Fibroblast of villous mesenchyme (primary cell): ENCODE measurements at regions not wholly inside any gene's neighbourhood (a gene's known extent, or its start where the extent isn't known, plus 50 kb on each side); places are given as distances from the start of the nearest gene placed in this dataset.

ENCODE experiments used
- DNase-seq: peaks from one replicate; pipeline ENCODE4 v3.0.0-alpha.2; 2010; ENCODE audit warnings: low read depth
- H3K4me3 ChIP-seq: 2 replicates; pipeline ENCODE4 v1.5.1; 2011; ENCODE audit warnings: low read depth, mild to moderate bottlenecking, low read length
- CTCF ChIP-seq: IDR thresholded peaks from 2 replicates; pipeline ENCODE4 v1.5.1; 2012; ENCODE audit warnings: low read depth, mild to moderate bottlenecking, low read length; ENCODE audit not compliant: insufficient read depth

GRCh38 chr5:4627131-4627530 lies 513.0 kb upstream of the ADAMTS16 start:
- no peak for TF ChIP-seq CTCF
- no peak for DNase-seq
- H3K4me3 ChIP-seq, result no peak overlapping the region

GRCh38 chr5:4627929-4628328 lies 512.2 kb upstream of the ADAMTS16 start:
- no peak overlapping the region for H3K4me3 ChIP-seq
- no peak for DNase-seq
- no peak for TF ChIP-seq CTCF

- TF ChIP-seq CTCF, result no peak
- DNase-seq, result no peak
- no peak overlapping the region for H3K4me3 ChIP-seq
Measured at GRCh38 chr5:4628645-4629385, 511.3 kb upstream of the ADAMTS16 start.

GRCh38 chr5:4630031-4630430 lies 510.1 kb upstream of the ADAMTS16 start:
- DNase-seq, result no peak
- no peak for TF ChIP-seq CTCF
- no peak overlapping the region for H3K4me3 ChIP-seq

GRCh38 chr5:4634342-4634741 lies 505.8 kb upstream of the ADAMTS16 start:
- DNase-seq, result no peak
- no peak for TF ChIP-seq CTCF
- H3K4me3 ChIP-seq, result no peak overlapping the region

- no peak overlapping the region for H3K4me3 ChIP-seq
- DNase-seq, result no peak
- TF ChIP-seq CTCF, result no peak
Measured at GRCh38 chr5:4636378-4636777, 503.8 kb upstream of the ADAMTS16 start.

- no peak for TF ChIP-seq CTCF
- no peak overlapping the region for H3K4me3 ChIP-seq
- no peak for DNase-seq
Measured at GRCh38 chr5:4639946-4640345, 500.2 kb upstream of the ADAMTS16 start.
